Loucy (cell line): ENCODE measurements at regions not wholly inside any gene's neighbourhood (a gene's known extent, or its start where the extent isn't known, plus 50 kb on each side); places are given as distances from the start of the nearest gene placed in this dataset.

ENCODE experiments used
- EZH2phosphoT487 ChIP-seq: fragments of 200-600 bp; IDR thresholded peaks from 2 replicates; pipeline ENCODE4 v1.6.1; 2018; ENCODE audit warnings: antibody characterized with exemption, mild to moderate bottlenecking, moderate library complexity, borderline replicate concordance
- TF ChIP-seq, protein P1 (sequence below): fragments of 200-600 bp; sonication (generic); conservative IDR thresholded peaks from 2 replicates; pipeline ENCODE4 v1.5.1; 2014; ENCODE audit warnings: mild to moderate bottlenecking, antibody characterized with exemption, low read length

GRCh38 chrX:138996268-138996667 is 284.8 kb upstream of the FGF13 start:
- no peak for TF ChIP-seq EZH2phosphoT487
- TF ChIP-seq, protein P1, sequence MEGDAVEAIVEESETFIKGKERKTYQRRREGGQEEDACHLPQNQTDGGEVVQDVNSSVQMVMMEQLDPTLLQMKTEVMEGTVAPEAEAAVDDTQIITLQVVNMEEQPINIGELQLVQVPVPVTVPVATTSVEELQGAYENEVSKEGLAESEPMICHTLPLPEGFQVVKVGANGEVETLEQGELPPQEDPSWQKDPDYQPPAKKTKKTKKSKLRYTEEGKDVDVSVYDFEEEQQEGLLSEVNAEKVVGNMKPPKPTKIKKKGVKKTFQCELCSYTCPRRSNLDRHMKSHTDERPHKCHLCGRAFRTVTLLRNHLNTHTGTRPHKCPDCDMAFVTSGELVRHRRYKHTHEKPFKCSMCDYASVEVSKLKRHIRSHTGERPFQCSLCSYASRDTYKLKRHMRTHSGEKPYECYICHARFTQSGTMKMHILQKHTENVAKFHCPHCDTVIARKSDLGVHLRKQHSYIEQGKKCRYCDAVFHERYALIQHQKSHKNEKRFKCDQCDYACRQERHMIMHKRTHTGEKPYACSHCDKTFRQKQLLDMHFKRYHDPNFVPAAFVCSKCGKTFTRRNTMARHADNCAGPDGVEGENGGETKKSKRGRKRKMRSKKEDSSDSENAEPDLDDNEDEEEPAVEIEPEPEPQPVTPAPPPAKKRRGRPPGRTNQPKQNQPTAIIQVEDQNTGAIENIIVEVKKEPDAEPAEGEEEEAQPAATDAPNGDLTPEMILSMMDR: no peak
